Psoas muscle (tissue), 7 donors: ENCODE measurements at regions not wholly inside any gene's neighbourhood (a gene's known extent, or its start where the extent isn't known, plus 50 kb on each side); places are given as distances from the start of the nearest gene placed in this dataset.
"Not testable (repeated sequence)": the region's sequence is repeated elsewhere in the genome, so short reads cannot be mapped to it uniquely, and the experiment has no call there.

Experiments used
- ATAC-seq, 4 donors: fragments of 200-7000 bp; cut with Tn5 transposase; one replicate each; pipeline ENCODE4 v1.9.1; 2020; ENCODE audit warnings: moderate library complexity in 3 of 4, mild to moderate bottlenecking in 2 of 4
- DNase-seq, 2 donors: peaks; one replicate each; pipeline ENCODE4 v3.0.0-alpha.2; 2020
- H3K27ac ChIP-seq: fragments of 200-600 bp; one replicate; pipeline ENCODE4 v1.8.0; 2022
- H3K27me3 ChIP-seq, 3 donors: fragments of 200-600 bp in 1 of 3; one replicate each; pipeline versions ENCODE4 v1.6.1 to v1.8.0; 2013 to 2022; ENCODE audit warnings: low read length in 2 of 3, mild to moderate bottlenecking in 2 of 3, moderate library complexity in 1 of 3; ENCODE audit not compliant: insufficient read depth in 3 of 3
- H3K36me3 ChIP-seq, 2 donors: fragments of 200-600 bp in 1 of 2; one replicate each; pipeline versions ENCODE4 v1.6.1 to v1.8.0; 2013 to 2022; ENCODE audit warnings: low read depth in 1 of 2, mild to moderate bottlenecking in 1 of 2, moderate library complexity in 1 of 2; ENCODE audit not compliant: insufficient read depth in 1 of 2
- H3K4me1 ChIP-seq: fragments of 200-600 bp; one replicate; pipeline ENCODE4 v1.8.0; 2022
- H3K4me3 ChIP-seq: fragments of 200-600 bp; one replicate; pipeline ENCODE4 v1.8.0; 2022; ENCODE audit warnings: mild to moderate bottlenecking
- H3K9me3 ChIP-seq: fragments of 200-600 bp; one replicate; pipeline ENCODE4 v1.8.0; 2022
- WGBS, 3 donors: extraction: QIAGEN DNeasy Blood & Tissue Kit; methylation state at CpG; one replicate each; pipeline versions ENCODE4 v1.1.6 to v1.1.7; 2013; 5-methylcytosine and 5-hydroxymethylcytosine counted together
- intact Hi-C, 2 donors: fragments of 100-400 bp; cut with DNase I; formaldehyde crosslinking; loops; one replicate each; pipeline versions ENCODE4 v1.11.0 to v1.14.2; 2022
- TF ChIP-seq, protein P1 (sequence below): fragments of 200-600 bp; IDR thresholded peaks from one replicate; pipeline ENCODE4 v1.8.0; 2022; ENCODE audit warnings: antibody characterized with exemption
- donor health status: healthy with polysubstance abuse.
- donor health status: DM: no; HTN: no; CAD: no; lungs with moderate emphysema.
- donor health status: Bipolar disorder and iron deficiency.
- donor health status: healthy.
- donor health status: DM: yes; HTN: yes; CAD: no.
- donor health status: DM: no; HTN: no; CAD: no.
- donor health status: DM: yes; HTN: yes; CAD: no.

DNA sequence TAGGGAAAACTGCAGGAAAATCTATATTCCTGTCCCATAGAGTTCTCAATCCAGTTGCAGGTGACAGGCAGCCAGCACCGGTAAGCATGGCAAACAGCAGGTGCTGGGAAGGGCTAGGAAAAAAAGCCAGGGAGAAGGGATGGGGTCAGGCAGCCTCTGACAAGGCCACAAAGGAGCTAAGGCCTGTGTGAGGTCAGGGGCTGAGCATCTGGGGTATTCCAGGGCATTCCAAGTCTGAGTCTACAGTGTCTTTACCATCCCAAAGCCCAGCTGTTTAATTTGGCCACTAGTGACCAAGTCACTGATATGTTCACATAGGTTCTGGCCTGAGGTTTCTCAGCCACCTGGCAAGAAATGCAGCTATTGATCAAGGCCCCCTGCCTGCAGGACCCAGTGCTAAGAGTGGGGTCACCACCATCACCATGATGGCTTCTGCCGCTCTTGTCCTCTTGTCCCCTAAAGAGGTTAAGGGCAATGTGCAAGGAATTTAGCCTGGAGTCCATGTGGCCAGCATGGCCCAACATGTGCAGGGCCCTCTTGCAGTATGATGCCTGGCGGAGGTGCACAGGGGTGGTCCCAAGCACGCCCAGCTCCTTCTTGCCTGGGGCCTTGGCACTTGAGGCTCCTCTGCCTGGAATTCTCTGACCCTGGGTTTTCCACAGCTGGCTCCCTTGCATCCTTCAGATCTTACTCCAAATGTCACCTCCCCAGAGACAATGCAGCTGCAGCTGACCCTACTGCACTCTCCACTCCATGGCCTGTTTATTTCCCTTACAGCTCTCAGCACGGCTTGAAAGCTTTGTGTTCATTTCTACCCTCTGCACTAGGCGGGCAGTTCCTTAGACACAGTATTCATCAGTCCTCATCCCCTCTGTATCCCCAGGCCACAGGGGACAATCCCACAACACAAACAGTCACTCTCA is 213.1 kb downstream of the MSX2 start:
- DNase-seq (peak in 1 of 2 donors; percentile 59), ATAC-seq (no peak)
- no peaks in the 10 kb centered on the region for H3K9me3 ChIP-seq
- no peaks in the 10 kb centered on the region for H3K4me1 ChIP-seq
- 60 to 67% (median 60%) methylated on average over 6 of the region's 6 CpGs for WGBS, 3 donors
- intact Hi-C loops: loop anchor here (2.0 to 10.0 kb wide), 4 partner anchors 443 to 610 kb away; no protein-coding TSS in a partner anchor
- H3K27ac ChIP-seq: no peak overlapping the region
- H3K27me3 ChIP-seq: peaks cover 0 to 3% (median 0%) of the 10 kb centered on the region in 3 donors
- no peak overlapping the region for H3K4me3 ChIP-seq
- TF ChIP-seq, protein P1, sequence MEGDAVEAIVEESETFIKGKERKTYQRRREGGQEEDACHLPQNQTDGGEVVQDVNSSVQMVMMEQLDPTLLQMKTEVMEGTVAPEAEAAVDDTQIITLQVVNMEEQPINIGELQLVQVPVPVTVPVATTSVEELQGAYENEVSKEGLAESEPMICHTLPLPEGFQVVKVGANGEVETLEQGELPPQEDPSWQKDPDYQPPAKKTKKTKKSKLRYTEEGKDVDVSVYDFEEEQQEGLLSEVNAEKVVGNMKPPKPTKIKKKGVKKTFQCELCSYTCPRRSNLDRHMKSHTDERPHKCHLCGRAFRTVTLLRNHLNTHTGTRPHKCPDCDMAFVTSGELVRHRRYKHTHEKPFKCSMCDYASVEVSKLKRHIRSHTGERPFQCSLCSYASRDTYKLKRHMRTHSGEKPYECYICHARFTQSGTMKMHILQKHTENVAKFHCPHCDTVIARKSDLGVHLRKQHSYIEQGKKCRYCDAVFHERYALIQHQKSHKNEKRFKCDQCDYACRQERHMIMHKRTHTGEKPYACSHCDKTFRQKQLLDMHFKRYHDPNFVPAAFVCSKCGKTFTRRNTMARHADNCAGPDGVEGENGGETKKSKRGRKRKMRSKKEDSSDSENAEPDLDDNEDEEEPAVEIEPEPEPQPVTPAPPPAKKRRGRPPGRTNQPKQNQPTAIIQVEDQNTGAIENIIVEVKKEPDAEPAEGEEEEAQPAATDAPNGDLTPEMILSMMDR: no peak
- H3K36me3 ChIP-seq: no peaks in the 10 kb centered on the region

DNA sequence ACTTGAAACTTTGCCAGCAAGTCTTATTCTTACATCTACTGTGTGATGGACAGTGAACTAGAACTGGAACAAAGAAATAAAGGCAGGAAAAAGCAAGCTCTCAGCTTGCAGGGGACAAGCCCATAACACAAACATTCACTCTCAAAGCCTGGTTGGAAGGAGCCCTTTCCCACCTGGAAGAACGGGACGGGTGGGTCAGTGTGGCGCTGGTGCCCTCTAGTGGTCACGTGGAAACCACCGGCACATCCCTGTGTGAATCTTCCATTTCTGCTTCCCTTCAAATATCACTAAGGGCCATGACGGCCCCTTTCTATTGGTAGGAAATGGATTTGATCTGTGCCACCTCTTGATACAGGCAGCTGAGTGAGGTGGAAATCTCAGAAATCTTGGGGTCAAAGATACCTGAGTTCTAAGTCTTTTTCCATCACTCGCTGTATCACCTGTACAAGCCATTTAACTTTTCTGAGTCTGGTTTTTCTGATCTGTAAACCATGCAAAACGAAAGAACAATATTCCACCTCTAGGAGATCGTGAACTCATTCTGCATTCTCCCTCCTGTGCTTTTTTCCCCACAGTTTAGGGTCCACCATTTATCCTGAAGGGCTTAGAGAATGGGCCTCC is 211.6 kb downstream of the MSX2 start:
- Histone ChIP-seq H3K27ac (no peak overlapping the region), H3K4me1 (no peaks in the 10 kb centered on the region), H3K9me3 (no peaks in the 10 kb centered on the region), H3K4me3 (no peak overlapping the region), H3K27me3 (peaks cover 0 to 3% (median 0%) of the 10 kb centered on the region in 3 donors), H3K36me3 (no peaks in the 10 kb centered on the region)
- DNase-seq: peak; percentile 57 to 74
- 23 to 24% (median 24%) methylated on average over 9 of the region's 9 CpGs for WGBS, 3 donors
- ATAC-seq: peak in 2 of 4 donors; percentile 70 to 78
- TF ChIP-seq, protein P1: peak; percentile 84
- intact Hi-C loops: loop anchor here (2.0 to 10.0 kb wide), 5 partner anchors 23 to 609 kb away; no protein-coding TSS in a partner anchor

GRCh38 chr5:174931033-174931432 is 206.7 kb downstream of the MSX2 start:
- H3K27ac ChIP-seq, ATAC-seq, DNase-seq, H3K36me3 ChIP-seq, H3K9me3 ChIP-seq, H3K4me1 ChIP-seq, H3K27me3 ChIP-seq, H3K4me3 ChIP-seq: not testable (repeated sequence)
- WGBS, 3 donors: 92 to 96% (median 96%) methylated on average over 4 of the region's 4 CpGs
- intact Hi-C loops: loop anchor here (10.0 kb wide), 2 partner anchors 436 to 516 kb away; no protein-coding TSS in a partner anchor

- no peak overlapping the region for H3K27ac ChIP-seq
- H3K4me3 ChIP-seq: no peak overlapping the region
- DNase-seq: no peak
- WGBS, 3 donors: 91 to 100% (median 95%) methylated on average over 1 of the region's 1 CpG
- H3K4me1 ChIP-seq: no peaks in the 10 kb centered on the region
- intact Hi-C loops: no loop called here
- no peaks in the 10 kb centered on the region for H3K36me3 ChIP-seq
- TF ChIP-seq, protein P1: no peak
- no peaks in the 10 kb centered on the region for H3K9me3 ChIP-seq
- no peak for ATAC-seq
- no peaks in the 10 kb centered on the region for H3K27me3 ChIP-seq
Observed at GRCh38 chr5:174925586-174925985, 201.2 kb downstream of the MSX2 start.

- no peak for DNase-seq
- Histone ChIP-seq H3K9me3 (no peaks in the 10 kb centered on the region), H3K4me3 (no peak overlapping the region), H3K27me3 (no peaks in the 10 kb centered on the region), H3K27ac (no peak overlapping the region), H3K36me3 (no peaks in the 10 kb centered on the region), H3K4me1 (no peaks in the 10 kb centered on the region)
- intact Hi-C loops: no loop called here
- WGBS, 3 donors: 95 to 96% (median 95%) methylated on average over 20 of the region's 20 CpGs
- no peak for ATAC-seq
- TF ChIP-seq, protein P1: no peak
Observed at GRCh38 chr5:174922955-174923354, 198.6 kb downstream of the MSX2 start.
